ENCODE measurements at regions not wholly inside any gene's neighbourhood (a gene's known extent, or its start where the extent isn't known, plus 50 kb on each side); places are given as distances from the start of the nearest gene placed in this dataset.

GRCh38 chr6:103522045-103522444 is 1337.7 kb downstream of the HACE1 start:
- TF ChIP-seq GATA3 (IDR thresholded peaks at IDR 0.05; ENCODE audit: low read depth, low read length) (no peak), GATA2 (IDR thresholded peaks at IDR 0.05; ENCODE audit: low read depth, low read length) (no peak)

- TF ChIP-seq GATA2 (IDR thresholded peaks at IDR 0.05; ENCODE audit: low read depth, low read length) (no peak), GATA3 (IDR thresholded peaks at IDR 0.05; ENCODE audit: low read depth, low read length) (no peak)
Measured at GRCh38 chr6:103516336-103516735, 1343.4 kb downstream of the HACE1 start.

- no peak for TF ChIP-seq GATA3 (IDR thresholded peaks at IDR 0.05; ENCODE audit: low read depth, low read length)
- TF ChIP-seq GATA2 (IDR thresholded peaks at IDR 0.05; ENCODE audit: low read depth, low read length): no peak
Measured at GRCh38 chr6:103507052-103507451, 1352.7 kb downstream of the HACE1 start.

- TF ChIP-seq GATA2 (IDR thresholded peaks at IDR 0.05; ENCODE audit: low read depth, low read length): no peak
- no peak for TF ChIP-seq GATA3 (IDR thresholded peaks at IDR 0.05; ENCODE audit: low read depth, low read length)
Measured at GRCh38 chr6:103505155-103505518, 1354.6 kb downstream of the HACE1 start.

GRCh38 chr6:103504501-103505154 is 1355.1 kb downstream of the HACE1 start:
- TF ChIP-seq GATA3 (IDR thresholded peaks at IDR 0.05; ENCODE audit: low read depth, low read length) (no peak), GATA2 (IDR thresholded peaks at IDR 0.05; ENCODE audit: low read depth, low read length) (no peak)

GRCh38 chr6:103456652-103457051 is 1403.1 kb downstream of the HACE1 start:
- TF ChIP-seq GATA3 (IDR thresholded peaks at IDR 0.05; ENCODE audit: low read depth, low read length): no peak

GRCh38 chr6:103455275-103455674 is 1404.4 kb downstream of the HACE1 start:
- no peak for TF ChIP-seq GATA3 (IDR thresholded peaks at IDR 0.05; ENCODE audit: low read depth, low read length)
- TF ChIP-seq GATA2 (IDR thresholded peaks at IDR 0.05; ENCODE audit: low read depth, low read length): no peak

- TF ChIP-seq GATA2 (IDR thresholded peaks at IDR 0.05; ENCODE audit: low read depth, low read length) (no peak), GATA3 (IDR thresholded peaks at IDR 0.05; ENCODE audit: low read depth, low read length) (no peak)
Measured at GRCh38 chr6:103409475-103409874, 1450.2 kb downstream of the HACE1 start.

GRCh38 chr6:103405321-103405720 is 1454.4 kb downstream of the HACE1 start:
- TF ChIP-seq GATA3 (IDR thresholded peaks at IDR 0.05; ENCODE audit: low read depth, low read length): no peak
- no peak for TF ChIP-seq GATA2 (IDR thresholded peaks at IDR 0.05; ENCODE audit: low read depth, low read length)

GRCh38 chr6:103404799-103405198 is 1454.9 kb downstream of the HACE1 start:
- TF ChIP-seq GATA3 (IDR thresholded peaks at IDR 0.05; ENCODE audit: low read depth, low read length) (no peak), GATA2 (IDR thresholded peaks at IDR 0.05; ENCODE audit: low read depth, low read length) (no peak)

GRCh38 chr6:103396768-103397167 is 1463.0 kb downstream of the HACE1 start:
- TF ChIP-seq GATA2 (IDR thresholded peaks at IDR 0.05; ENCODE audit: low read depth, low read length) (no peak), GATA3 (IDR thresholded peaks at IDR 0.05; ENCODE audit: low read depth, low read length) (no peak)

GRCh38 chr6:103379272-103379671 is 1480.4 kb downstream of the HACE1 start:
- TF ChIP-seq GATA2 (IDR thresholded peaks at IDR 0.05; ENCODE audit: low read depth, low read length) (no peak), GATA3 (IDR thresholded peaks at IDR 0.05; ENCODE audit: low read depth, low read length) (no peak)

GRCh38 chr6:103367212-103367611 is 1492.5 kb downstream of the HACE1 start:
- TF ChIP-seq GATA2 (IDR thresholded peaks at IDR 0.05; ENCODE audit: low read depth, low read length): no peak

GRCh38 chr6:103356531-103356930 is 1503.2 kb downstream of the HACE1 start:
- TF ChIP-seq GATA3 (IDR thresholded peaks at IDR 0.05; ENCODE audit: low read depth, low read length) (no peak), GATA2 (IDR thresholded peaks at IDR 0.05; ENCODE audit: low read depth, low read length) (no peak)

GRCh38 chr6:103344554-103345163 is 1515.1 kb downstream of the HACE1 start:
- no peak for TF ChIP-seq GATA2 (IDR thresholded peaks at IDR 0.05; ENCODE audit: low read depth, low read length)
- TF ChIP-seq GATA3 (IDR thresholded peaks at IDR 0.05; ENCODE audit: low read depth, low read length): no peak

GRCh38 chr6:103335412-103335811 is 1524.3 kb downstream of the HACE1 start:
- TF ChIP-seq GATA3 (IDR thresholded peaks at IDR 0.05; ENCODE audit: low read depth, low read length) (no peak), GATA2 (IDR thresholded peaks at IDR 0.05; ENCODE audit: low read depth, low read length) (no peak)

Measured in SH-SY5Y (cell line).